ENCODE measurements at regions not wholly inside any gene's neighbourhood (a gene's known extent, or its start where the extent isn't known, plus 50 kb on each side); places are given as distances from the start of the nearest gene placed in this dataset.
"Not testable (repeated sequence)": the region's sequence is repeated elsewhere in the genome, so short reads cannot be mapped to it uniquely, and the experiment has no call there.

GRCh38 chr10:25839683-25840082, 94.3 kb upstream of the MYO3A start:
- Histone ChIP-seq H3K36me3 (ENCODE audit: insufficient read depth, low read length) (no peaks in the 10 kb centered on the region), H3K27me3 (ENCODE audit: insufficient read depth, low read length) (no peaks in the 10 kb centered on the region), H3K9me3 (ENCODE audit: control insufficient read depth in 1 of 2, low read length in 2 of 2) (no peaks in the 10 kb centered on the region), H3K27ac (ENCODE audit: low read depth, low read length) (no peak overlapping the region), H3K4me3 (ENCODE audit: low read length in 2 of 2) (no peak overlapping the region), H3K4me1 (ENCODE audit: insufficient read depth, low read length) (no peaks in the 10 kb centered on the region)
- CTCF ChIA-PET (ENCODE audit: partially characterized antibody) = interaction anchor here (1.1 kb wide), 1 partner anchor 37 kb away, joined by 6 read pairs; no protein-coding TSS in a partner anchor
- H3K36me3 Mint-ChIP-seq = no peaks in the 10 kb centered on the region
- POLR2A ChIA-PET (ENCODE audit: partially characterized antibody) = no interaction called here
- no peaks in the 10 kb centered on the region for H3K4me1 Mint-ChIP-seq
- no peak for DNase-seq
- H3K9me3 Mint-ChIP-seq = peaks cover 0 to 9% (median under 1%) of the 10 kb centered on the region in 8 donors
- no peak overlapping the region for H3K4me3 Mint-ChIP-seq
- peaks cover 0 to 1% of the 10 kb centered on the region in 2 donors for H3K27me3 Mint-ChIP-seq
- intact Hi-C loops (cut with micrococcal nuclease) = no loop called here
- H3K27ac Mint-ChIP-seq = no peak overlapping the region

GRCh38 chr10:25840875-25841274, 93.2 kb upstream of the MYO3A start:
- POLR2A ChIA-PET (ENCODE audit: partially characterized antibody); H3K4me1 Mint-ChIP-seq; H3K9me3 Mint-ChIP-seq; H3K4me3 Mint-ChIP-seq; CTCF ChIA-PET (ENCODE audit: partially characterized antibody); H3K4me1 ChIP-seq (ENCODE audit: insufficient read depth, low read length); H3K27ac ChIP-seq (ENCODE audit: low read depth, low read length); H3K27me3 Mint-ChIP-seq; H3K36me3 ChIP-seq (ENCODE audit: insufficient read depth, low read length); H3K27me3 ChIP-seq (ENCODE audit: insufficient read depth, low read length); H3K9me3 ChIP-seq (ENCODE audit: control insufficient read depth in 1 of 2, low read length in 2 of 2); H3K4me3 ChIP-seq (ENCODE audit: low read length in 2 of 2); H3K36me3 Mint-ChIP-seq; H3K27ac Mint-ChIP-seq; DNase-seq; intact Hi-C loops (cut with micrococcal nuclease): not testable (repeated sequence)

GRCh38 chr10:25842146-25842545, 91.9 kb upstream of the MYO3A start:
- Mint-ChIP-seq H3K27me3 (peaks cover 0 to 1% of the 10 kb centered on the region in 2 donors), H3K9me3 (peaks cover 0 to 8% (median 0%) of the 10 kb centered on the region in 8 donors), H3K4me1 (no peaks in the 10 kb centered on the region), H3K36me3 (no peaks in the 10 kb centered on the region), H3K4me3 (no peak overlapping the region), H3K27ac (no peak overlapping the region)
- Histone ChIP-seq H3K27me3 (ENCODE audit: insufficient read depth, low read length) (no peaks in the 10 kb centered on the region), H3K27ac (ENCODE audit: low read depth, low read length) (no peak overlapping the region), H3K9me3 (ENCODE audit: control insufficient read depth in 1 of 2, low read length in 2 of 2) (no peaks in the 10 kb centered on the region), H3K4me1 (ENCODE audit: insufficient read depth, low read length) (no peaks in the 10 kb centered on the region), H3K4me3 (ENCODE audit: low read length in 2 of 2) (no peak overlapping the region), H3K36me3 (ENCODE audit: insufficient read depth, low read length) (no peaks in the 10 kb centered on the region)
- no peak for DNase-seq
- CTCF ChIA-PET (ENCODE audit: partially characterized antibody) = no interaction called here
- POLR2A ChIA-PET (ENCODE audit: partially characterized antibody) = no interaction called here
- intact Hi-C loops (cut with micrococcal nuclease) = no loop called here

- peaks cover 0 to 10% (median 1%) of the 10 kb centered on the region in 8 donors for H3K9me3 Mint-ChIP-seq
- no peaks in the 10 kb centered on the region for H3K27me3 Mint-ChIP-seq
- no peaks in the 10 kb centered on the region for H3K9me3 ChIP-seq (ENCODE audit: control insufficient read depth in 1 of 2, low read length in 2 of 2)
- no peak for DNase-seq
- H3K36me3 ChIP-seq (ENCODE audit: insufficient read depth, low read length) = no peaks in the 10 kb centered on the region
- H3K27ac Mint-ChIP-seq = no peak overlapping the region
- no peak overlapping the region for H3K27ac ChIP-seq (ENCODE audit: low read depth, low read length)
- H3K4me1 Mint-ChIP-seq = no peaks in the 10 kb centered on the region
- CTCF ChIA-PET (ENCODE audit: partially characterized antibody) = interaction anchor here (1.8 kb wide), 1 partner anchor 32 kb away, joined by 6 read pairs; no protein-coding TSS in a partner anchor
- POLR2A ChIA-PET (ENCODE audit: partially characterized antibody) = no interaction called here
- H3K4me3 Mint-ChIP-seq = no peak overlapping the region
- no peak overlapping the region for H3K4me3 ChIP-seq (ENCODE audit: low read length in 2 of 2)
- H3K4me1 ChIP-seq (ENCODE audit: insufficient read depth, low read length) = no peaks in the 10 kb centered on the region
- intact Hi-C loops (cut with micrococcal nuclease) = no loop called here
- no peaks in the 10 kb centered on the region for H3K27me3 ChIP-seq (ENCODE audit: insufficient read depth, low read length)
- no peaks in the 10 kb centered on the region for H3K36me3 Mint-ChIP-seq
These were observed 90.4 kb upstream of the MYO3A start for GRCh38 chr10:25843551-25844170.

- H3K4me3 Mint-ChIP-seq; H3K36me3 ChIP-seq (ENCODE audit: insufficient read depth, low read length); POLR2A ChIA-PET (ENCODE audit: partially characterized antibody); H3K9me3 ChIP-seq (ENCODE audit: control insufficient read depth in 1 of 2, low read length in 2 of 2); H3K27me3 Mint-ChIP-seq; H3K36me3 Mint-ChIP-seq; DNase-seq; H3K4me1 Mint-ChIP-seq; H3K4me1 ChIP-seq (ENCODE audit: insufficient read depth, low read length); intact Hi-C loops (cut with micrococcal nuclease); H3K27ac ChIP-seq (ENCODE audit: low read depth, low read length); H3K27ac Mint-ChIP-seq; H3K4me3 ChIP-seq (ENCODE audit: low read length in 2 of 2); H3K27me3 ChIP-seq (ENCODE audit: insufficient read depth, low read length): not testable (repeated sequence)
- CTCF ChIA-PET (ENCODE audit: partially characterized antibody) = interaction anchor here (1.8 kb wide), 1 partner anchor 31 kb away, joined by 6 read pairs; no protein-coding TSS in a partner anchor
- peaks cover 0 to 11% (median 1%) of the 10 kb centered on the region in 8 donors for H3K9me3 Mint-ChIP-seq
These were observed 89.3 kb upstream of the MYO3A start for GRCh38 chr10:25844716-25845115.

- H3K4me3 ChIP-seq (ENCODE audit: low read length in 2 of 2) = no peak overlapping the region
- ChIA-PET CTCF (ENCODE audit: partially characterized antibody) (interaction anchor here (1.0 kb wide), 1 partner anchor 26 kb away, joined by 3 read pairs; no protein-coding TSS in a partner anchor), POLR2A (ENCODE audit: partially characterized antibody) (no interaction called here)
- Mint-ChIP-seq H3K9me3 (peaks cover 0 to 4% (median under 1%) of the 10 kb centered on the region in 8 donors), H3K4me3 (no peak overlapping the region), H3K27ac (no peak overlapping the region), H3K4me1 (no peaks in the 10 kb centered on the region), H3K27me3 (peaks cover 3 to 8% of the 10 kb centered on the region in 2 donors), H3K36me3 (no peaks in the 10 kb centered on the region)
- H3K36me3 ChIP-seq (ENCODE audit: insufficient read depth, low read length) = no peaks in the 10 kb centered on the region
- H3K27me3 ChIP-seq (ENCODE audit: insufficient read depth, low read length) = no peaks in the 10 kb centered on the region
- H3K9me3 ChIP-seq (ENCODE audit: control insufficient read depth in 1 of 2, low read length in 2 of 2) = no peaks in the 10 kb centered on the region
- no peaks in the 10 kb centered on the region for H3K4me1 ChIP-seq (ENCODE audit: insufficient read depth, low read length)
- no peak overlapping the region for H3K27ac ChIP-seq (ENCODE audit: low read depth, low read length)
- intact Hi-C loops (cut with micrococcal nuclease) = no loop called here
- DNase-seq = no peak
These were observed 84.8 kb upstream of the MYO3A start for GRCh38 chr10:25849268-25849667.

- H3K36me3 ChIP-seq (ENCODE audit: insufficient read depth, low read length) = no peaks in the 10 kb centered on the region
- H3K9me3 ChIP-seq (ENCODE audit: control insufficient read depth in 1 of 2, low read length in 2 of 2) = no peaks in the 10 kb centered on the region
- H3K4me1 ChIP-seq (ENCODE audit: insufficient read depth, low read length) = no peaks in the 10 kb centered on the region
- intact Hi-C loops (cut with micrococcal nuclease) = no loop called here
- Mint-ChIP-seq H3K36me3 (no peaks in the 10 kb centered on the region), H3K27me3 (peaks cover 3 to 8% of the 10 kb centered on the region in 2 donors), H3K27ac (no peak overlapping the region), H3K9me3 (peaks cover 0 to 4% (median under 1%) of the 10 kb centered on the region in 8 donors), H3K4me1 (no peaks in the 10 kb centered on the region), H3K4me3 (no peak overlapping the region)
- H3K27ac ChIP-seq (ENCODE audit: low read depth, low read length) = no peak overlapping the region
- H3K4me3 ChIP-seq (ENCODE audit: low read length in 2 of 2) = no peak overlapping the region
- no peak for DNase-seq
- POLR2A ChIA-PET (ENCODE audit: partially characterized antibody) = no interaction called here
- CTCF ChIA-PET (ENCODE audit: partially characterized antibody) = interaction anchor here (1.0 kb wide), 1 partner anchor 25 kb away, joined by 3 read pairs; no protein-coding TSS in a partner anchor
- no peaks in the 10 kb centered on the region for H3K27me3 ChIP-seq (ENCODE audit: insufficient read depth, low read length)
These were observed 84.0 kb upstream of the MYO3A start for GRCh38 chr10:25849988-25850387.
